GM13976 (cell line): ENCODE measurements at regions not wholly inside any gene's neighbourhood (a gene's known extent, or its start where the extent isn't known, plus 50 kb on each side); places are given as distances from the start of the nearest gene placed in this dataset.

ENCODE experiments used
- DNase-seq: peaks from one replicate; pipeline ENCODE4 v3.0.0; 2012; ENCODE audit warnings: low spot score
- CTCF ChIP-seq: IDR thresholded peaks from 2 replicates; pipeline ENCODE4 v1.5.1; 2012; ENCODE audit warnings: borderline replicate concordance, mild to moderate bottlenecking; ENCODE audit not compliant: insufficient read depth; ENCODE audit errors: extremely low read depth, missing control alignments, control extremely low read depth
- in situ Hi-C: fragments of 300-500 bp; cut with MboI; formaldehyde crosslinking; loops from one replicate; pipeline ENCODE4 v1.12.0; 2022; ENCODE audit warnings: low sequenced_read_pairs, mixed read lengths, inconsistent platforms; ENCODE audit not compliant: unreplicated experiment

- in situ Hi-C loops, result no loop called here
- no peak for DNase-seq
- TF ChIP-seq CTCF, result no peak
Observed at GRCh38 chr6:169165561-169166300, 87.9 kb downstream of the THBS2 start.

GRCh38 chr6:169164986-169165385 lies 88.7 kb downstream of the THBS2 start:
- no peak for DNase-seq
- in situ Hi-C loops, result no loop called here
- TF ChIP-seq CTCF, result no peak

GRCh38 chr6:169164451-169164850 lies 89.2 kb downstream of the THBS2 start:
- in situ Hi-C loops, result no loop called here
- TF ChIP-seq CTCF, result no peak
- DNase-seq, result no peak

GRCh38 chr6:169163411-169163901 lies 90.2 kb downstream of the THBS2 start:
- in situ Hi-C loops, result no loop called here
- no peak for TF ChIP-seq CTCF
- DNase-seq, result no peak

- DNase-seq, result no peak
- in situ Hi-C loops, result no loop called here
- TF ChIP-seq CTCF, result no peak
Observed at GRCh38 chr6:169162752-169163407, 90.8 kb downstream of the THBS2 start.

GRCh38 chr6:169162249-169162648 lies 91.4 kb downstream of the THBS2 start:
- no peak for DNase-seq
- in situ Hi-C loops, result no loop called here
- no peak for TF ChIP-seq CTCF
